Mesenchymal stem cell (in vitro differentiated cells and primary cell): ENCODE measurements at regions not wholly inside any gene's neighbourhood (a gene's known extent, or its start where the extent isn't known, plus 50 kb on each side); places are given as distances from the start of the nearest gene placed in this dataset.

Experiments used
- DNase-seq: peaks from one replicate; pipeline ENCODE4 v3.0.0-alpha.2; 2013
- H2AFZ ChIP-seq: one replicate; pipeline ENCODE4 v1.6.1; 2013; ENCODE audit warnings: low read depth, mild to moderate bottlenecking, control low read depth, inconsistent platforms, low read length, moderate library complexity
- H2AK5ac ChIP-seq: 2 replicates; pipeline ENCODE4 v1.6.1; 2013; ENCODE audit warnings: low read length, moderate library complexity, mild to moderate bottlenecking, inconsistent platforms; ENCODE audit not compliant: severe bottlenecking
- H2BK120ac ChIP-seq: one replicate; pipeline ENCODE4 v1.6.1; 2013; ENCODE audit warnings: low read depth, mild to moderate bottlenecking, inconsistent platforms, low read length, moderate library complexity
- H2BK12ac ChIP-seq, 2 experiments: one replicate each; pipeline ENCODE4 v1.6.1; 2013; ENCODE audit warnings: inconsistent platforms in 2 of 2, low read length in 2 of 2, mild to moderate bottlenecking in 2 of 2, moderate library complexity in 2 of 2, control low read depth in 1 of 2
- H2BK15ac ChIP-seq: one replicate; pipeline ENCODE4 v1.6.1; 2013; ENCODE audit warnings: mild to moderate bottlenecking, low read depth, inconsistent platforms; ENCODE audit not compliant: poor library complexity, severe bottlenecking
- H2BK5ac ChIP-seq: 2 replicates; pipeline ENCODE4 v1.6.1; 2013; ENCODE audit warnings: low read depth, mild to moderate bottlenecking, low read length, control low read depth, inconsistent platforms; ENCODE audit not compliant: poor library complexity, severe bottlenecking
- H3K14ac ChIP-seq, 2 experiments: one replicate each; pipeline ENCODE4 v1.6.1; 2013; ENCODE audit warnings: inconsistent platforms in 2 of 2, low read length in 2 of 2, control low read depth in 1 of 2, mild to moderate bottlenecking in 1 of 2, moderate library complexity in 1 of 2
- H3K18ac ChIP-seq, 2 experiments: one replicate each; pipeline ENCODE4 v1.6.1; 2013; ENCODE audit warnings: inconsistent platforms in 2 of 2, low read length in 2 of 2, control low read depth in 1 of 2, low read depth in 1 of 2, mild to moderate bottlenecking in 1 of 2
- H3K23ac ChIP-seq, 2 experiments: one replicate each; pipeline ENCODE4 v1.6.1; 2013; ENCODE audit warnings: inconsistent platforms in 2 of 2, low read length in 2 of 2, mild to moderate bottlenecking in 2 of 2, moderate library complexity in 2 of 2, control low read depth in 1 of 2
- H3K27ac ChIP-seq: 2 replicates; pipeline ENCODE4 v1.5.1; 2013; ENCODE audit warnings: mild to moderate bottlenecking, moderate library complexity, low read length, control low read depth, inconsistent platforms; ENCODE audit not compliant: poor library complexity, severe bottlenecking
- H3K27me3 ChIP-seq, 2 experiments: 2 replicates each; pipeline versions ENCODE4 v1.6.1 to v1.7.0; 2013; ENCODE audit warnings: low read length in 2 of 2, mild to moderate bottlenecking in 2 of 2, moderate library complexity in 2 of 2, control low read depth in 1 of 2, inconsistent platforms in 1 of 2; ENCODE audit not compliant: control insufficient read depth in 1 of 2, insufficient read depth in 1 of 2
- H3K36me3 ChIP-seq, 2 experiments: 2 replicates each; pipeline versions ENCODE4 v1.6.1 to v1.7.0; 2013; ENCODE audit warnings: low read length in 2 of 2, control low read depth in 1 of 2, inconsistent platforms in 1 of 2, low read depth in 1 of 2, mild to moderate bottlenecking in 1 of 2; ENCODE audit not compliant: insufficient read depth in 2 of 2, control insufficient read depth in 1 of 2
- H3K4ac ChIP-seq, 2 experiments: one replicate each; pipeline ENCODE4 v1.6.1; 2013; ENCODE audit warnings: inconsistent platforms in 2 of 2, low read length in 2 of 2, mild to moderate bottlenecking in 2 of 2, moderate library complexity in 2 of 2, control low read depth in 1 of 2, low read depth in 1 of 2
- H3K4me1 ChIP-seq: 2 replicates; pipeline ENCODE4 v1.6.1; 2013; ENCODE audit warnings: low read depth, low read length, control low read depth; ENCODE audit not compliant: control insufficient read depth, insufficient read depth
- H3K4me2 ChIP-seq: 2 replicates; pipeline ENCODE4 v1.6.1; 2013; ENCODE audit warnings: low read length, mild to moderate bottlenecking, inconsistent platforms; ENCODE audit not compliant: poor library complexity, severe bottlenecking
- H3K4me3 ChIP-seq, 2 experiments: 2 replicates each; pipeline versions ENCODE4 v1.5.1 to v1.7.0; 2013; ENCODE audit warnings: low read length in 2 of 2, mild to moderate bottlenecking in 2 of 2, control low read depth in 1 of 2, low read depth in 1 of 2; ENCODE audit not compliant: insufficient read depth in 1 of 2
- H3K79me1 ChIP-seq: replicated peaks from 2 replicates; pipeline ENCODE4 v1.6.1; 2013; ENCODE audit warnings: mild to moderate bottlenecking, control low read depth, low read length, inconsistent platforms; ENCODE audit not compliant: poor library complexity, severe bottlenecking
- H3K9ac ChIP-seq: 2 replicates; pipeline ENCODE4 v1.7.0; 2013; ENCODE audit warnings: mild to moderate bottlenecking, low read length, moderate library complexity
- H3K9me3 ChIP-seq: 2 replicates; pipeline ENCODE4 v1.7.0; 2013; ENCODE audit warnings: mild to moderate bottlenecking, low read length; ENCODE audit not compliant: control insufficient read depth
- H4K8ac ChIP-seq: one replicate; pipeline ENCODE4 v1.6.1; 2013; ENCODE audit warnings: inconsistent platforms, mild to moderate bottlenecking, low read length, moderate library complexity
- H4K91ac ChIP-seq: one replicate; pipeline ENCODE4 v1.6.1; 2013; ENCODE audit warnings: mild to moderate bottlenecking, low read length, inconsistent platforms
- WGBS: methylation state at CpG from one replicate; pipeline ENCODE4 v1.1.7; 2013; ENCODE audit warnings: mixed read lengths; 5-methylcytosine and 5-hydroxymethylcytosine counted together

GRCh38 chr1:118504867-118505266 is 319.8 kb upstream of the SPAG17 start:
- Histone ChIP-seq H4K91ac (no peak overlapping the region), H3K18ac (no peak overlapping the region), H2AK5ac (no peak overlapping the region), H3K23ac (no peak overlapping the region), H2BK5ac (no peak overlapping the region), H3K27ac (no peak overlapping the region), H2BK12ac (no peak overlapping the region), H3K36me3 (no peaks in the 10 kb centered on the region), H2BK120ac (no peak overlapping the region), H2AFZ (no peak overlapping the region), H4K8ac (no peak overlapping the region), H3K14ac (no peak overlapping the region), H3K79me1 (no peaks in the 10 kb centered on the region), H2BK15ac (no peak overlapping the region), H3K27me3 (no peaks in the 10 kb centered on the region), H3K4ac (no peak overlapping the region), H3K4me2 (no peak overlapping the region), H3K4me3 (no peak overlapping the region), H3K4me1 (no peaks in the 10 kb centered on the region), H3K9me3 (no peaks in the 10 kb centered on the region), H3K9ac (no peak overlapping the region)
- DNase-seq, result no peak
- 21% methylated on average over 3 of the region's 4 CpGs for WGBS

GRCh38 chr1:118504221-118504644 is 319.2 kb upstream of the SPAG17 start:
- Histone ChIP-seq H3K9ac (no peak overlapping the region), H3K4ac (no peak overlapping the region), H2BK120ac (no peak overlapping the region), H3K18ac (no peak overlapping the region), H2BK5ac (no peak overlapping the region), H3K23ac (no peak overlapping the region), H4K91ac (no peak overlapping the region), H3K4me3 (no peak overlapping the region), H3K27me3 (no peaks in the 10 kb centered on the region), H2BK15ac (no peak overlapping the region), H3K4me2 (no peak overlapping the region), H3K14ac (no peak overlapping the region), H3K27ac (no peak overlapping the region), H3K36me3 (no peaks in the 10 kb centered on the region), H2AFZ (no peak overlapping the region), H3K79me1 (no peaks in the 10 kb centered on the region), H4K8ac (no peak overlapping the region), H3K4me1 (no peaks in the 10 kb centered on the region), H2BK12ac (no peak overlapping the region), H3K9me3 (no peaks in the 10 kb centered on the region), H2AK5ac (no peak overlapping the region)
- DNase-seq, result no peak
- WGBS, result 0% methylated on average over 2 of the region's 2 CpGs

DNA sequence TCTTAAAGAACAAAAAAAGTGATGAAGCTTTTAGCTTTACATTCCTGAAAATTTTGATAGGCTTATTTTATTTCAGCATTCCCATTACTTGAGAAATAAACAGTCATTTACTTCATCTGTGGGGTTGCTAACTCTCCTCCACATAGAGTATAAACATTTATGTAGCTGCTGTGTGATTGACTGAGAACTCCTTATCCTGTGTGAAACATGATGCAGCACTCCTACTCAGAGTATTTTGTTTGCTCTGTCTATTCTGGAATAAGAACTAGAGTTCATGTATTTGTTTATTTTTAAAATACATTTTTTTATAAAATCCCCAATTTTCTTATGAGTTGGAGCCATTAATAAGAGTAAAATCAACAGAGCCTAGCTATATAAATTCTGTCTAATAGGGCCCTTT is 318.7 kb upstream of the SPAG17 start:
- Histone ChIP-seq H3K9me3 (no peaks in the 10 kb centered on the region), H3K18ac (no peak overlapping the region), H3K4me3 (no peak overlapping the region), H3K9ac (no peak overlapping the region), H3K4ac (no peak overlapping the region), H2BK120ac (no peak overlapping the region), H3K4me2 (no peak overlapping the region), H2BK15ac (no peak overlapping the region), H2AFZ (no peak overlapping the region), H3K27ac (no peak overlapping the region), H2AK5ac (no peak overlapping the region), H2BK12ac (no peak overlapping the region), H3K27me3 (no peaks in the 10 kb centered on the region), H3K23ac (no peak overlapping the region), H3K14ac (no peak overlapping the region), H3K79me1 (no peaks in the 10 kb centered on the region), H4K91ac (no peak overlapping the region), H2BK5ac (no peak overlapping the region), H3K4me1 (no peaks in the 10 kb centered on the region), H4K8ac (no peak overlapping the region), H3K36me3 (no peaks in the 10 kb centered on the region)
- DNase-seq, result no peak

- no CpG with 5 or more reads among the region's 1 CpG for WGBS
- Histone ChIP-seq H3K79me1 (no peaks in the 10 kb centered on the region), H4K91ac (no peak overlapping the region), H2BK5ac (no peak overlapping the region), H3K27ac (no peak overlapping the region), H3K14ac (no peak overlapping the region), H2AK5ac (no peak overlapping the region), H3K4ac (no peak overlapping the region), H3K9ac (no peak overlapping the region), H4K8ac (no peak overlapping the region), H3K4me1 (no peaks in the 10 kb centered on the region), H3K23ac (no peak overlapping the region), H3K18ac (no peak overlapping the region), H2BK120ac (no peak overlapping the region), H2BK15ac (no peak overlapping the region), H3K4me3 (no peak overlapping the region), H3K4me2 (no peak overlapping the region), H2AFZ (no peak overlapping the region), H3K36me3 (no peaks in the 10 kb centered on the region), H2BK12ac (no peak overlapping the region), H3K27me3 (no peaks in the 10 kb centered on the region), H3K9me3 (no peaks in the 10 kb centered on the region)
- DNase-seq, result no peak
Measured at GRCh38 chr1:118494998-118495397, 310.0 kb upstream of the SPAG17 start.
